Astrocyte of the spinal cord (primary cell): ENCODE measurements at regions not wholly inside any gene's neighbourhood (a gene's known extent, or its start where the extent isn't known, plus 50 kb on each side); places are given as distances from the start of the nearest gene placed in this dataset.

Experiments used
- DNase-seq: peaks from one replicate; pipeline ENCODE4 v3.0.0; 2011; ENCODE audit warnings: low read depth, low spot score
- H3K4me3 ChIP-seq: 2 replicates; pipeline ENCODE4 v1.5.1; 2011; ENCODE audit warnings: low read depth, mild to moderate bottlenecking, low read length, moderate library complexity
- in situ Hi-C: cut with HindIII; loops from 2 replicates; pipeline ENCODE4 v1.10.0; 2017; ENCODE audit warnings: low sequenced_read_pairs
- TF ChIP-seq, protein P1 (sequence below): IDR thresholded peaks from 2 replicates; pipeline ENCODE4 v1.5.1; 2012; ENCODE audit warnings: low read depth, mild to moderate bottlenecking, low read length, inconsistent platforms

- in situ Hi-C loops: no loop called here
- H3K4me3 ChIP-seq: no peak overlapping the region
- DNase-seq: no peak
- TF ChIP-seq, protein P1, sequence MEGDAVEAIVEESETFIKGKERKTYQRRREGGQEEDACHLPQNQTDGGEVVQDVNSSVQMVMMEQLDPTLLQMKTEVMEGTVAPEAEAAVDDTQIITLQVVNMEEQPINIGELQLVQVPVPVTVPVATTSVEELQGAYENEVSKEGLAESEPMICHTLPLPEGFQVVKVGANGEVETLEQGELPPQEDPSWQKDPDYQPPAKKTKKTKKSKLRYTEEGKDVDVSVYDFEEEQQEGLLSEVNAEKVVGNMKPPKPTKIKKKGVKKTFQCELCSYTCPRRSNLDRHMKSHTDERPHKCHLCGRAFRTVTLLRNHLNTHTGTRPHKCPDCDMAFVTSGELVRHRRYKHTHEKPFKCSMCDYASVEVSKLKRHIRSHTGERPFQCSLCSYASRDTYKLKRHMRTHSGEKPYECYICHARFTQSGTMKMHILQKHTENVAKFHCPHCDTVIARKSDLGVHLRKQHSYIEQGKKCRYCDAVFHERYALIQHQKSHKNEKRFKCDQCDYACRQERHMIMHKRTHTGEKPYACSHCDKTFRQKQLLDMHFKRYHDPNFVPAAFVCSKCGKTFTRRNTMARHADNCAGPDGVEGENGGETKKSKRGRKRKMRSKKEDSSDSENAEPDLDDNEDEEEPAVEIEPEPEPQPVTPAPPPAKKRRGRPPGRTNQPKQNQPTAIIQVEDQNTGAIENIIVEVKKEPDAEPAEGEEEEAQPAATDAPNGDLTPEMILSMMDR: no peak
These were observed 183.2 kb upstream of the MYL2 start for GRCh38 chr12:111103583-111103982.

GRCh38 chr12:111102102-111102739 is 181.8 kb upstream of the MYL2 start:
- no peak overlapping the region for H3K4me3 ChIP-seq
- TF ChIP-seq, protein P1: no peak
- in situ Hi-C loops: no loop called here
- no peak for DNase-seq

DNA sequence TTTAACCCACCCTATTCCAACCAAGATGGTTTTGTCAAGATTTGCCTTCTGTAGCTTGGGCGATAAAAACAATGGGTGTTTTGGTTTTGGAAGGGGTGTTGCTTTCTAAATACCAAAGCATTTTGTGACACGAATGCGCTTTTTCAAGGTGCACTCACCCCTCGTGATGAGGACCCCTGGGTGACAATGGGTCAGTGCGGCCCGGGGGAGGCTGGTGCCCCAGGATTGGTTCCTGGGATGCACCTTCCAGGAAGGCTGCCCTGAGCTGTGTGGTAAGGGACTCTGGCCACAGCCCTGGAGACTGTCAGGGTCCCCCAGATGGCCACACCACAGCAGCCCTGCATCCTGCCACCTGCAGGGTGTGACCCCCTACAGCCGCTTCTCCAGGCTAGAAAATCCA is 180.6 kb upstream of the MYL2 start:
- in situ Hi-C loops: no loop called here
- TF ChIP-seq, protein P1: no peak
- no peak overlapping the region for H3K4me3 ChIP-seq
- DNase-seq: no peak

DNA sequence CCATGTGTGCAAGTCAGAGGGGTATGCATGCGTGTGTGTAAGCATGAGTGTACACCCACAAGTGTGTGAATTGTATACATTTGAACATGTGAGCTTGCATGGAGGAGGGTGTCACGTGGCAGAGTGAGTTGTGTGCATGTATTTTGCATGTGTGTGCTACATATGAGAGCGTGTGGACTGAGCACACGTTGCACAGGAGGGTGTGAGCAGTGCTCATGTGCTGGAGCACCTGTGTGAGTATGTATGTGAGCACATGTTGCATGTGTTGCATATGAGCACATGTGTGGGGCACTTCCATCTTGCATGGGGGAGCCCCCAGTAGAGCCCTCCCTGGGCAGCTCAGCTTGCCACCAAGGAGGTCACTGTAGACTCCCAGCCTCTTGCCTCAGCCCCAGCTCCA is 180.2 kb upstream of the MYL2 start:
- in situ Hi-C loops: no loop called here
- DNase-seq: no peak
- no peak overlapping the region for H3K4me3 ChIP-seq
- TF ChIP-seq, protein P1: no peak

DNA sequence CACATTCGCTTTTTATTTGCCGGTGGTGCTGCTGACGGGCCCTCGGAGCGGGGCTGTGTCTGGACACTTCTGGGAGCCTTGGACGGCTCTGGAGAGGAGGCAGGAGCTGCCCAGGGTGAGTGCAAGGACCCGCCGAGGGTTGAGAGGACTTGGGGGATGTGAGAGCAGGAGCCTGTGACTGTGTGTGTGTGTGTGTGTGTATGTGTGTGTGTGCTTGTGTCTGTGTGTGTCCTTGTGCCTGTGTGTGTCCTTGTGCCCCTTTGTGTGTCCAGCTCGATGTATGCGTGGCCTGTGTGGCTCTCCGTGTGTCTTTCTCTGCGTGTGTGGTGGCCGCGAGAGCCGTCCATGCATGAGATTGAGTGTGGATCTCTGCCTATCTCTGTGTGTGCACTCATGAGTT is 179.6 kb upstream of the MYL2 start:
- in situ Hi-C loops: no loop called here
- no peak for DNase-seq
- no peak overlapping the region for H3K4me3 ChIP-seq
- TF ChIP-seq, protein P1: no peak

GRCh38 chr12:111099186-111099585 is 178.8 kb upstream of the MYL2 start:
- H3K4me3 ChIP-seq: no peak overlapping the region
- no peak for DNase-seq
- in situ Hi-C loops: no loop called here
- TF ChIP-seq, protein P1: no peak
